ENCODE measurements at regions not wholly inside any gene's neighbourhood (a gene's known extent, or its start where the extent isn't known, plus 50 kb on each side); places are given as distances from the start of the nearest gene placed in this dataset.
A peak's percentile ranks its signal among the peaks of the same experiment; 100 is the strongest.

- Histone ChIP-seq H3K4me2 (no peak overlapping the region), H3F3A (ENCODE audit: low read depth) (peaks cover 8% of the 10 kb centered on the region), H3K9me3 (ENCODE audit: low read depth) (no peaks in the 10 kb centered on the region), H3K9ac (no peak overlapping the region), H2AFZ (replicated peaks) (no peak overlapping the region), H3K4me3 (no peak overlapping the region), H3K27ac (no peak overlapping the region), H3K27me3 (no peaks in the 10 kb centered on the region), H3K79me2 (ENCODE audit: low read depth) (no peaks in the 10 kb centered on the region), H4K20me1 (ENCODE audit: low read depth) (no peaks in the 10 kb centered on the region), H3K4me1 (no peaks in the 10 kb centered on the region), H3K36me3 (no peaks in the 10 kb centered on the region)
- Mint-ChIP-seq H3K4me3 (no peak overlapping the region), H3K4me1 (peaks cover 3% of the 10 kb centered on the region), H3K36me3 (no peaks in the 10 kb centered on the region), H3K27ac (no peak overlapping the region), H3K27me3 (ENCODE audit: insufficient read depth, low read depth) (peaks cover 9% of the 10 kb centered on the region), H3K9me3 (no peaks in the 10 kb centered on the region)
- TF ChIP-seq EZH2phosphoT487 (IDR thresholded peaks at IDR 0.05): no peak
- TF ChIP-seq EZH2 (IDR thresholded peaks at IDR 0.05): no peak
- TF ChIP-seq CTCF (IDR thresholded peaks at IDR 0.05): no peak
- DNase-seq (ENCODE audit: low spot score): no peak
These were observed 82.1 kb upstream of the PPM1J start for GRCh38 chr1:112797224-112797623.

GRCh38 chr1:112794654-112795239 lies 79.6 kb upstream of the PPM1J start:
- Mint-ChIP-seq H3K4me3 (no peak overlapping the region), H3K27me3 (ENCODE audit: insufficient read depth, low read depth) (peaks cover 6% of the 10 kb centered on the region), H3K27ac (no peak overlapping the region), H3K4me1 (peaks cover 12% of the 10 kb centered on the region), H3K9me3 (no peaks in the 10 kb centered on the region), H3K36me3 (no peaks in the 10 kb centered on the region)
- Histone ChIP-seq H3K9me3 (ENCODE audit: low read depth) (no peaks in the 10 kb centered on the region), H3K9ac (no peak overlapping the region), H3K4me1 (no peaks in the 10 kb centered on the region), H3K27me3 (no peaks in the 10 kb centered on the region), H4K20me1 (ENCODE audit: low read depth) (no peaks in the 10 kb centered on the region), H3K36me3 (no peaks in the 10 kb centered on the region), H3F3A (ENCODE audit: low read depth) (peaks cover 8% of the 10 kb centered on the region), H2AFZ (replicated peaks) (no peak overlapping the region), H3K4me2 (no peak overlapping the region), H3K27ac (no peak overlapping the region), H3K79me2 (ENCODE audit: low read depth) (no peaks in the 10 kb centered on the region), H3K4me3 (no peak overlapping the region)
- TF ChIP-seq EZH2phosphoT487 (IDR thresholded peaks at IDR 0.05): no peak
- TF ChIP-seq EZH2 (IDR thresholded peaks at IDR 0.05): no peak
- TF ChIP-seq CTCF (IDR thresholded peaks at IDR 0.05): no peak
- no peak for DNase-seq (ENCODE audit: low spot score)

GRCh38 chr1:112793631-112794565 lies 78.8 kb upstream of the PPM1J start:
- no peak for DNase-seq (ENCODE audit: low spot score)
- H3K4me3 ChIP-seq: no peak overlapping the region
- no peak overlapping the region for H2AFZ ChIP-seq (replicated peaks)
- H3K27me3 ChIP-seq: no peaks in the 10 kb centered on the region
- H3K9me3 ChIP-seq (ENCODE audit: low read depth): no peaks in the 10 kb centered on the region
- no peak overlapping the region for H3K27ac ChIP-seq
- no peak overlapping the region for H3K4me2 ChIP-seq
- Mint-ChIP-seq H3K4me3 (no peak overlapping the region), H3K27ac (peak overlapping the region; percentile 50), H3K9me3 (no peaks in the 10 kb centered on the region), H3K4me1 (peaks cover 12% of the 10 kb centered on the region), H3K36me3 (no peaks in the 10 kb centered on the region), H3K27me3 (ENCODE audit: insufficient read depth, low read depth) (peaks cover 6% of the 10 kb centered on the region)
- no peaks in the 10 kb centered on the region for H3K79me2 ChIP-seq (ENCODE audit: low read depth)
- H3F3A ChIP-seq (ENCODE audit: low read depth): peaks cover 8% of the 10 kb centered on the region
- no peaks in the 10 kb centered on the region for H4K20me1 ChIP-seq (ENCODE audit: low read depth)
- H3K9ac ChIP-seq: no peak overlapping the region
- H3K4me1 ChIP-seq: no peaks in the 10 kb centered on the region
- no peaks in the 10 kb centered on the region for H3K36me3 ChIP-seq
- TF ChIP-seq EZH2 (IDR thresholded peaks at IDR 0.05): no peak
- no peak for TF ChIP-seq EZH2phosphoT487 (IDR thresholded peaks at IDR 0.05)
- no peak for TF ChIP-seq CTCF (IDR thresholded peaks at IDR 0.05)
